Left renal cortex interstitium (tissue), 4 donors: ENCODE measurements at regions not wholly inside any gene's neighbourhood (a gene's known extent, or its start where the extent isn't known, plus 50 kb on each side); places are given as distances from the start of the nearest gene placed in this dataset.

ENCODE experiments used
- DNase-seq, 4 donors: peaks; one replicate each; pipeline ENCODE4 v3.0.0-alpha.2; 2013; ENCODE audit warnings: low read depth in 4 of 4, low spot score in 2 of 4, missing footprints in 1 of 4

GRCh38 chr2:60106836-60107529, 446.5 kb downstream of the BCL11A start:
- no peak for DNase-seq

DNA sequence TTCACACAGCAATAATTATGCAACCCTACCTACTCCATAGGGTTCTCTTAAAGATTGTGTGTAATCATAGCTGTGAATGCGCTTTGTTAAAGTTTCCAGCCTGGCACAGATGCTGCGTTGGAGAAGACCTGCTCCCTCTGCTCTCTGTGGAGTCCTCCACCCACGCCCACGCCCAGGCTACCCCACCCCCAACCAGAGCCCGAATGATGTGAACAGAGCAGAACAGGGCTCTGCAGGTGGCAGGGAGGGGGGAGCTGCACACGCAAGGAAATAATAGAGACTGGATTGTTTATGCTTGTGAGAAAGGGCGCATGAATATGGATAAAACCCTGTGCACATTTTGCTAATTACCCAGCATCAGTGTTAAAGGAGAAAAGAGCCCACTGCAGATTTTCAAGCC, 447.5 kb downstream of the BCL11A start:
- no peak for DNase-seq

DNA sequence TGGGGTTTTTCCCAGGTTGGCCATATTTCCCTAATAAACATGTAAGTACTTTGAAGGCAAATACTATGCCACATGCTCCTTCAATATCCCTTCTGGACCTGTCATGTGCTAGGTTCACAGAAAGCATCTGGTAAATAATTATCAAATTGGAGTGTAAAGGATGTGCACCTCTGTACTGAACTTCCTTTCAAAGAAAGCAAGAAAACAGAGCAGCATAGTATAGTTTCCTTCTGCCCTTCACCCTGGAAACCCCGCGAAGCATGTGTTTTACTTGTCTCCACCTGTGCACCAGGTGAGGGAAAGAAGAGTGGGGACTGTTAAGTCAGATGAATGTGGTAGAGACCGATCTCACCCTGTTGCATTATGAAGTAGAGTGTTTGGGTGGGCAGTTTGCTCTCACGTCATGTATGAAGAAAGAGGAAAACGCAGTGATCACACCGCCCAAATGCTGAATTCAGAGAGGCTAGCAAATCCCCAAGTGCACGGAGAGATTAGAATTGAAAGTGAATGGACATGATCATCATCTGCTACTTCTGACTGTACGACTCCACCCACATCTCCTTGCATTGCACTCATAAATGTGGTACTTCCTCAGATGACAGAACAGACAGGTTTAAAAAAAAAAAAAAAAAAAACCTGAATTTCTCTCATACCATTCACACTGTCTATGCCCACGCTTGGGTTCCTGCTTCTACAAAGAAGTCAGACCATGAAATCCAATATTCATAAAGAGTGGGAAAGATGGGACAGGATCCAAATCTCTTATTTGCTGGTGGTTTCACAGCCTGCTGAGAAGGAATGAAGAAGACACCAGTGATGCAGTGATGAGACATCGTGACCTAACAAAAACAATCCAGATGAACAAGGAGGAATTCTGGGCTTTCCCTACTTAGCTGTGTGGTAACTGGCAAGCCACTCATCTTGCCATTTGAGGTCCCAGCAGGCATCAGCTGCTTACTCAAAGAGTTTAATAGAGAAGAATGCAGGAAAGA, 448.6 kb downstream of the BCL11A start:
- DNase-seq = no peak

DNA sequence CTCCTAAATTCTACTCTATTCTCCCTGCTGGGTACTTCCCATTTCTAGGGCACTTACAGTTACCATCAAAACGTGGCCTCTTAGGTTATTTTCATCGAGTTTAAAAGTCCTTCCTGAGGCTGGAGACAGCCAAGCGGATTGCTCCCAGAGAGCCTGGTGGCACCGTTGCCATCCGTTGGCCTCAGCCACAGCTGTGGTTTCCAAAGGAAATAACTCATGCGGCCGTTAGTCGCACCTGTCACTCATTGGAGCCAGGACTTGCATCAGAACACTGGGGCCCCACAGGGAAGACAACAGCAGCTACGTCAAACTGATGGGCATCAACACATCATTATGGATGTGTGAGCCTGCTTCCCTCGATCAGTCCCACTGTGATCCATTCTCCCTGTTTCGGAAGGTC, 453.4 kb downstream of the BCL11A start:
- no peak for DNase-seq

DNA sequence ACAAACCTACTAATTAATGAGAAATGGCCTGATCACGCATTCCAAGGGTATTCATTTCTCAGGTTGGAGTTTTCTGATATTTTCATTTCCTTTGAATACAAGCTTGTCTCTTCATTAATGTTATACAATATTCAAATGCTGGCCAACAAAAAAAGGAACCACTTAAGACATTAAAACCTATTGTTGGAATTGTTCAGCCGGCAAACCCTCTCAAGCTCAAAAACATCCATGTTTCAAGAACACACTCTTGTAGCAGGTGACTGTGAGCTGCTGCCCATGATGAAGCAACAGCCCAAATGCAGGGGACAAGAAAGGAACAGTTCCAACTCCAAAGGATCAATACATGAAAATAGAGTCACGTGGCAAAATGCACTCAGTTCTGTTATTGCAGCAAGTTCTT, 454.5 kb downstream of the BCL11A start:
- no peak for DNase-seq

DNA sequence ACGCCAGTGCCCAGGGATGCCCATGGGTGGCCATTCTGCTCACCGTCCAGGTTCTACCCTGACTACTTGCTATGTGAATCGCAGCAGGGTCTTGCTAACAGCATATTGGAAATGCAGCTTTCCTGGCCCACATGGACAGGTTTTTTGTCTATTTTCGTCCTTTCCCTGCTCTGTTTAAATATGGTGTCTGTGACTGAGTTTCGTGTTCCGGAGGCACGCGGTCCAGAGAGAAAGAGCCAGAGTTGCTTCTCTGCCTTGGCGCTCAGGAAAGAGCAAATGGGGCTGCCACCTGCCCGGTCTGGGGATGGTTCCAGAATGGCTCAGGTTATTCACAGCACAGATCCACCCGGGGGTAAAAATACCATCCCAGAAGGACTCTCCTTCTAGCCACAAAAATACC, 456.2 kb downstream of the BCL11A start:
- no peak for DNase-seq

GRCh38 chr2:60096556-60096955, 456.9 kb downstream of the BCL11A start:
- no peak for DNase-seq

DNA sequence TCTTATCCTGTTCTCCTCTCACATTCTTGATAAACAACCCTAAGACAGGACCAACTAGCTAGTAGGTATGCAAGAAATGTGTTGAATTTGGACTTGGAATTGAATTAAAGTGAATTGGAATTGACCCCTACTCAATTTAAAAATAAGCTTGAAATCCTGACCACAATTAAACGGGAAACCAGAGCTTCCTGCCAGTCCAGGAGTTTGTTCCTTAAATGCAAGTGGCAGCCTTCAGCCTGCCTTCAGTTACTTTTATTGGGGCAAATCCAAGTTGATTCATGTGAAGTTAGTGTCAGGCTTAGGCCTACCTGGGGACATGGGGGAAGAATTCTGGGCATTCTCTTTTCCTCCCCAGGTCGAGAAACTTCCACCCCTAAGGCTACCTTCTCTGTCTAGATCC, 457.6 kb downstream of the BCL11A start:
- DNase-seq = no peak

- DNase-seq = no peak
Measured at GRCh38 chr2:60095202-60095815, 458.1 kb downstream of the BCL11A start.

DNA sequence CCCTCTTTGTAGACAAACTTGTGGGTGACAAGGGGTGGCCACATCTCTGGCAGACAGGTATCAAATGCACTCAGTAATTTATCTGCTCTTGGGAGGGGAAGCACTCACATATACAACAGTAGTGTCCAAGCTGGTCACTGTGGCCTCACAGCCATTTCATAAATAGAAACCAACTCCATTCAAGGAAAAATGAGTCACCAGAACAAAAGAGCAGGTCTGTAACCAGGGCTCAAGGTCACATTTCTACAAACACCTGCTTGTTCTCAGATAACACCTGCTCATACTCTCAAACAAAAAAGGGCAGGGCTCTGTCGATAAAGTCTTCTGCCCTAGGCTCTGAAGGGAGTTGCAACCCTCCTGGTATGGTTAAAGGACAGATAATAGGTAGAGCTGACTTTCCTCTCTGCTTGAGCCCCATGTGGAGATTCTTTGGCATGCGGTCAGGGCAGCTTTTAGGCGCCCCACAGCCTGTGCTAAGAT, 459.0 kb downstream of the BCL11A start:
- no peak for DNase-seq

DNA sequence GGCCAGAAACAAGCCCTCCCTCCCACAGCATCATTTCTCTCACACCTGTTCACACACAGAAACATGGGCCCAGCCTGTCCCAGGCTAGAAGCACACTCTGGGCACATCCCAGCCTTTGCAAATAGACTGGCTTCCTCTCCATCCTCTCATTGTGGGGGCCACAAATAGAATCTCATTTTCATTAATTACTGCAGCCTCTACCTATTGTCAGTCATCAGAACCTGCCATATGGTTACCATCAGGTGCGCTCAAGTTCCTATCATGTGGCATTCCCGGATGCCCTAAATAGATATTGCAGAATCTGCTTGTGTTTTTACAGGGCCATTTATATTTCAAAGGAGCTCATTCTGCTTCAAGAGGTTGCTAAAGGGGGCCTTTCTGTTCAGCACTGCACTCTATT, 460.7 kb downstream of the BCL11A start:
- no peak for DNase-seq

DNA sequence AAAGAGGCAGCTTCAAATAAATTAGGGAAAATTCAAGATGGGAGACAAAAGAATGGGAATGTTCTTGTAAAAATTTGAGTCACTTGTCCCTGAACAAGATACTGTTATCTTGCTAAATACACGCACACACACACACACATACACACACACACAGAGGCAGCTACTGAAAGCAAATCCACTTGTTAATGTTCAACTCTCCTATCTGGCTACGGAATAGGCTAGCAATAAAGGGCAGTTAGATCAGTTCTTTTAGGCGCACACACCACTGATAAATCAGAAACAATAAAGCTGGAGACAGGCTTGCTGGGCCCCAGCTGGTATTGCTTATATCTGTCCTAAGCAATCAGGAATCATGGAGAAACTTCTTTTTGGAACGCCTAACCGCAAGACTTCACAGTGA, 461.6 kb downstream of the BCL11A start:
- DNase-seq = no peak

DNA sequence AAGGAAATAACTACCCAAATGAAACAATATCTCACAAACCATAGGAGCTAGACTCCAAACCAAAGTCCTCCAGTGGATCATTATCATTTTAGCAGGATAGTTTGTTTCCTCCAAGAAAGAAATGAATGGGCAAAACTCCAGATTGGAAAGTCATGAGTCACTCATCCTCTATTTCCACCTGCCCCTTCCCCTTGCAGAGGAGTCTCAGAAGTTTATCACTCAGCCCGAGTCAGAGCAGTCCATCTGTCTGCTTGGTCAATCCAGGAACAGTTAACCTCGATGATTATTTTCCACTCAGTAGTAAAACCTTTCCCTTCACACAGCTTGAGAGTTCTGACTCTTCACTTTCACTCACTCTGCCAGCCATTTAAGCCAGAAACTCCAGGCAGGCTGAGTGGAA, 462.2 kb downstream of the BCL11A start:
- DNase-seq = no peak

GRCh38 chr2:60079562-60079961, 473.9 kb downstream of the BCL11A start:
- no peak for DNase-seq

- DNase-seq = no peak
Measured at GRCh38 chr2:60075048-60075447, 478.4 kb downstream of the BCL11A start.

DNA sequence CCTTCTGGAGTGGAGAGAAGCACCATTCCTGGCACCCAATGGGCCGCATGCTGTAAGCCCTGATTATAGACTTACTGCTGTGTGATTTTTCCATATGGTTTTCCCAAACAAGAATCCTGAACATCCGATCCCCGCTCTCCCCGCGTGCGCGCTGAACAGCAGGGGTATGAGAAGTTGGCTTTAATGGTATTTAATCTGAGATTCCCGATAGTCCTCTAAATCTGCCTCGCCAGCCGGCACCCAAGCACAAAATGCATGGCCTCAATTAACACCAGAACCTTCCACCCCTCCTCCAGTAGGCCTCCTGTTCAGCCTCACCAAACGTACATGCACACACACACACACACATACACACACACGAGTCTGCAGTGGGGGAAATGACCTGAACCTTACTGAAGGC, 480.3 kb downstream of the BCL11A start:
- DNase-seq = no peak

DNA sequence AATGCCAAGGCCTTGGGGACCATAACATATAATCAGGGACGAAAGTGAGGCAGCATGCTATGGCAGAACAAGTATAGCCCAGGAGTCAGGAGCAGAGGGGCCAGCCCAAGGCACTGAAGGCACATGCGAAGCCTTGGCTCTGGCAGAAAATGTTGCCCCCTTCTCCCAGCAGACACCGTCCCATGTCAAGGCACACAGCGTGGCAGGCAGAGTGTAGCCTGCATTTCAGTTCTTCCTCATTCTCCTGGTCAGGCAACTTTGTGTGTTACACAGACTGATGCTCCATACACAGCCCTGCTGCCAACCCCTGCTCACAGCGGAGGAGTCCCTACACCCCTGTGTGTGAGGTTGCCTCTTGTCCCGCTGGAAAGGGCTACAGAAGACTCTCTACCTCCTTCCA, 480.8 kb downstream of the BCL11A start:
- DNase-seq = no peak

GRCh38 chr2:60071490-60071831, 482.0 kb downstream of the BCL11A start:
- no peak for DNase-seq

- no peak for DNase-seq
Measured at GRCh38 chr2:60070736-60071489, 482.5 kb downstream of the BCL11A start.

DNA sequence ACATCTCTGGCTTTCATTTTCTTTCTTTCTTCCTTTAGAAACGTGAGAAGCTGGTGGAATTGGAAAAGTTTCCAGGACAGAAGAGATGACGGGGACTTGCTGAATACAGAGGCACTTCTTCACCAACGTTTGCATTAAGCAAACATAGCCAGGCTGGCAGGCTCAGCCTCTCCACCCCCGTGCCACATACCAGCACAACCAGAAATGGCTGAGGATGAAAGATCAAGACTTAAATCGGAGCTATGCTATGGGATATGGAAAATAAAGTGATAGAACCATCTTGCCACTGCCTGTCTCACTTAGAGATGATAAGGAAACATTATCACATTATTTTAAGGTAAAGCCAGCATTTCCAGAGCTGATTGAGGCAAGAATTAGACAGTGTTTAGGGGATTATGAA, 483.3 kb downstream of the BCL11A start:
- no peak for DNase-seq

- DNase-seq = no peak
Measured at GRCh38 chr2:60068755-60069154, 484.7 kb downstream of the BCL11A start.
